Cardiac muscle cell (in vitro differentiated cells and primary cell): ENCODE measurements at regions not wholly inside any gene's neighbourhood (a gene's known extent, or its start where the extent isn't known, plus 50 kb on each side); places are given as distances from the start of the nearest gene placed in this dataset.

Source experiments
- DNase-seq, 2 donors: peaks; one replicate each; pipeline versions ENCODE4 v3.0.0 to v3.0.0-alpha.2; 2010 to 2017; ENCODE audit warnings: low read depth in 1 of 2, low spot score in 1 of 2
- H3K27ac ChIP-seq: fragments of 200-600 bp; sonication (generic); 2 replicates; pipeline ENCODE4 v1.5.1; 2016
- H3K27me3 ChIP-seq: fragments of 200-600 bp; sonication (generic); 2 replicates; pipeline ENCODE4 v1.6.0; 2016; ENCODE audit warnings: control low read depth
- H3K36me3 ChIP-seq: fragments of 200-600 bp; sonication (generic); 2 replicates; pipeline ENCODE4 v1.5.1; 2016; ENCODE audit warnings: control low read depth
- H3K4me1 ChIP-seq: fragments of 200-600 bp; sonication (generic); 2 replicates; pipeline ENCODE4 v1.8.1; 2017; ENCODE audit warnings: low read depth, mild to moderate bottlenecking, mixed run types
- H3K4me3 ChIP-seq: fragments of 200-600 bp; sonication (generic); 2 replicates; pipeline ENCODE4 v1.5.1; 2016; ENCODE audit warnings: mild to moderate bottlenecking
- H3K9me3 ChIP-seq: fragments of 200-600 bp; sonication (generic); 2 replicates; pipeline ENCODE4 v1.5.1; 2017; ENCODE audit warnings: low read depth, mild to moderate bottlenecking, control low read depth
- CTCF ChIP-seq: IDR thresholded peaks from 2 replicates; pipeline ENCODE4 v1.5.1; 2012; ENCODE audit warnings: low read depth, mild to moderate bottlenecking, low read length

DNA sequence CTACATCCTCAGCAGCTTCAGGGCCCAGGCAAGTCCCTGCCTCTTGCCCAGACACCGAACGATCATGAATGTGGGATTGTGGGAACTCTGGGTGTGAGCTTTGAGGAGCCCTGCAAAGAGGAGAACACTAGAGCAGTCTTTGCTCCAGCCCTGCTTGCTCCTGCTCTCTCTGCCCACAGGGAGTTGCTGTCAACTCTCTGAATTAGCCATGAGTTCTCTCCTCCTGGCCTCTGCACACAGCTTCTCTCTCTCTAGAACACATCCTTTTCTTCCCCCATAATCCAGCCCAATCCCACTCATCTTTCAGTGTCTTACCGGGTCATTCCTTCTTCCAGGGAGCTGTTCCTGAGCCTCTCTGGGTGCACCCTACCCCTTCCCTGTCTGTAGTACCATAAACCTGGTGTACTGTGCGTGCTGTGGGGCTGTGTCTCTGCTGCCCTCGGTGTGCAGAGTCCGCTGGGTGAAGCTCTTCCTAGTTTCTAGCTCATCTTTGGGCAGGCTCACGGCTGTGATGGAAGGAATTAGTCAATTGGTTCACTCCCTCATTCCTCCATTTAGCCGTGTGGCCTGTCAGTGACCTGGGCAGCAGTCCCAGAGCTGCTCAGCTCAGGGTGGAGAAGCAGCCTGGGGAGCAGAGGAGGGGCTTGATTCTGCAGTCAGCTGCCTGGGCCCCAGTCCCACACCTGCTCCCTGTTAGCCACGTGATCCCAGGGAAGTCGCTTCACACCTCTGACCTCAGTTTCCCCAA lies 132.9 kb upstream of the HDAC4 start:
- no peak for TF ChIP-seq CTCF
- H3K9me3 ChIP-seq: no peaks in the 10 kb centered on the region
- H3K27me3 ChIP-seq: no peaks in the 10 kb centered on the region
- H3K4me3 ChIP-seq: no peak overlapping the region
- no peak overlapping the region for H3K27ac ChIP-seq
- no peaks in the 10 kb centered on the region for H3K36me3 ChIP-seq
- H3K4me1 ChIP-seq: no peaks in the 10 kb centered on the region
- DNase-seq: peak in 1 of 2 donors; percentile 27

- no peaks in the 10 kb centered on the region for H3K36me3 ChIP-seq
- no peak for TF ChIP-seq CTCF
- no peak overlapping the region for H3K4me3 ChIP-seq
- H3K9me3 ChIP-seq: no peaks in the 10 kb centered on the region
- no peaks in the 10 kb centered on the region for H3K4me1 ChIP-seq
- H3K27me3 ChIP-seq: no peaks in the 10 kb centered on the region
- H3K27ac ChIP-seq: no peak overlapping the region
- no peak for DNase-seq
These were observed 132.0 kb upstream of the HDAC4 start for GRCh38 chr2:239532859-239533258.

GRCh38 chr2:239532250-239532649 lies 131.4 kb upstream of the HDAC4 start:
- Histone ChIP-seq H3K4me3 (no peak overlapping the region), H3K4me1 (no peaks in the 10 kb centered on the region), H3K27me3 (no peaks in the 10 kb centered on the region), H3K27ac (no peak overlapping the region), H3K36me3 (no peaks in the 10 kb centered on the region), H3K9me3 (no peaks in the 10 kb centered on the region)
- no peak for TF ChIP-seq CTCF
- no peak for DNase-seq

DNA sequence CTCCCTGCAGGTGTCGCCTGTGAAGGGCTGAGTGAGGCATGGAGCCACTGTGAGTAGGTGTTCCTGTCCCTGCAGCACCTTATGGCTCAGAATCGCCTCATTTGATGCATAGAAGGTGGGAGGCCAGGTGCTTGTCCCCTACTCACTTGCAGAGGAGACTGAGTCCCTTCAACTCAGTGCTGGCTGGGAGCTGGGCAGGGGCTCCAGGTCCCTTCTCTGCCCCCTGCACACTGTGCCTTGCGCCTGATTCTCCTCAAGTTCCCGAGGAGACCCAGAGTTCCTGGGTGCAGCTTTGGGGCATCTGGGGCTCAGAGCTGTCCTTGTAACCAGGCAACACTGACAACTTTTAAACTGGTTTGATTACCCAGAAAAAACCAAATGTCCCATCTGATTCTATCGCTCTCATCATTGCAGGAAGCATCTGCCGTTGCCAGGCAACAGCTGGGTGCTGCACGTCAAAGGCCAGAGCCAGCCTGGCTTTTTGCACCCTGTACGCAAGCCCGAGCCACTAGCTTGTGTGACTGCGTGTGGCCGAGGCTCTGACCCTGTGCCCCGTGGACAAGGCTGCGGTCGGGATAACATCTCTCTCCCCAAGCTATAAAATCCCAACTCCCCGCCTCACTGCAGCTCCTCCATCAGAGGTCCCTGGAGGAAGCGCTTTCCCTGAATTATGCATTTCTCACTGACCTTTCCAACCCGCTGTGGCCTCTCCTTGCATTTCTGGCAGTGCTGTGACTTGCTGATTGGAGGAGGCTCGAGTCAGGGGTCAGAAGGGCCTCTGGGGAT lies 130.8 kb upstream of the HDAC4 start:
- H3K27ac ChIP-seq: no peak overlapping the region
- TF ChIP-seq CTCF: no peak
- H3K9me3 ChIP-seq: no peaks in the 10 kb centered on the region
- no peaks in the 10 kb centered on the region for H3K36me3 ChIP-seq
- H3K4me1 ChIP-seq: no peaks in the 10 kb centered on the region
- no peak for DNase-seq
- H3K4me3 ChIP-seq: no peak overlapping the region
- H3K27me3 ChIP-seq: no peaks in the 10 kb centered on the region

- Histone ChIP-seq H3K27ac (no peak overlapping the region), H3K4me1 (no peaks in the 10 kb centered on the region), H3K36me3 (no peaks in the 10 kb centered on the region), H3K9me3 (no peaks in the 10 kb centered on the region), H3K4me3 (no peak overlapping the region), H3K27me3 (no peaks in the 10 kb centered on the region)
- DNase-seq: no peak
- no peak for TF ChIP-seq CTCF
These were observed 130.0 kb upstream of the HDAC4 start for GRCh38 chr2:239530749-239531316.
